ENCODE measurements at regions not wholly inside any gene's neighbourhood (a gene's known extent, or its start where the extent isn't known, plus 50 kb on each side); places are given as distances from the start of the nearest gene placed in this dataset.

DNA sequence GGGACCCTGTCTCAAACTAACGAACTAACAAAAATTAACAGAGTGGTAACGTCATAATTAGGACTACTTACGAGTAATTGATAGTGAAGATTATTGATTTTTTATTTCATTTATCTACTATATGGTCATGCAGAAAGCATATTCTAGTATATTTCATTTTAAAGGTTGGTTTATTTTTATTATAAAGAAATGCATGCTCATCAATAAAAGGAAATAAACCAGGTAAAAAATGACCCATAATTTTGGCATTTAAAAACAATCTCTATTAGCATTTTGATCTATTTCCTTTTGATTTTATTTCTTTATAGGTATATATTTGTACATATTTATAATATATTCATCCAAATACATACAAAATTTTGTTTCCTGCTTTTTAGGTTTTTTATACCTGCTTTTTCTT, 401.4 kb upstream of the ID4 start:
- TF ChIP-seq GATA2 (IDR thresholded peaks at IDR 0.05; ENCODE audit: low read depth, low read length) = no peak
- no peak for TF ChIP-seq GATA3 (IDR thresholded peaks at IDR 0.05; ENCODE audit: low read depth, low read length)
